Suprapubic skin (tissue), 4 donors: ENCODE measurements at regions not wholly inside any gene's neighbourhood (a gene's known extent, or its start where the extent isn't known, plus 50 kb on each side); places are given as distances from the start of the nearest gene placed in this dataset.

Source experiments
- EP300 ChIP-seq: sonication (generic); formaldehyde crosslinking; IDR thresholded peaks from one replicate; pipeline ENCODE4 v1.6.1; 2017; ENCODE audit warnings: antibody characterized with exemption
- POLR2A ChIP-seq, 2 donors: fragments of 450-650 bp; IDR thresholded peaks; one replicate each; pipeline ENCODE4 v1.6.1; 2017; ENCODE audit warnings: antibody characterized with exemption in 2 of 2, mild to moderate bottlenecking in 2 of 2, moderate library complexity in 2 of 2
- POLR2AphosphoS5 ChIP-seq, 3 donors: sonication (generic); formaldehyde crosslinking; IDR thresholded peaks; one replicate each; pipeline ENCODE4 v1.6.1; 2017; ENCODE audit warnings: antibody characterized with exemption in 3 of 3
- TF ChIP-seq, protein P1 (sequence below), 2 donors: fragments of 200-600 bp in 1 of 2; fragments of 450-650 bp in 1 of 2; sonication (generic) in 1 of 2; IDR thresholded peaks; one replicate each; pipeline ENCODE4 v1.5.1; 2016 to 2019; ENCODE audit warnings: antibody characterized with exemption in 2 of 2, mild to moderate bottlenecking in 1 of 2, moderate library complexity in 1 of 2

DNA sequence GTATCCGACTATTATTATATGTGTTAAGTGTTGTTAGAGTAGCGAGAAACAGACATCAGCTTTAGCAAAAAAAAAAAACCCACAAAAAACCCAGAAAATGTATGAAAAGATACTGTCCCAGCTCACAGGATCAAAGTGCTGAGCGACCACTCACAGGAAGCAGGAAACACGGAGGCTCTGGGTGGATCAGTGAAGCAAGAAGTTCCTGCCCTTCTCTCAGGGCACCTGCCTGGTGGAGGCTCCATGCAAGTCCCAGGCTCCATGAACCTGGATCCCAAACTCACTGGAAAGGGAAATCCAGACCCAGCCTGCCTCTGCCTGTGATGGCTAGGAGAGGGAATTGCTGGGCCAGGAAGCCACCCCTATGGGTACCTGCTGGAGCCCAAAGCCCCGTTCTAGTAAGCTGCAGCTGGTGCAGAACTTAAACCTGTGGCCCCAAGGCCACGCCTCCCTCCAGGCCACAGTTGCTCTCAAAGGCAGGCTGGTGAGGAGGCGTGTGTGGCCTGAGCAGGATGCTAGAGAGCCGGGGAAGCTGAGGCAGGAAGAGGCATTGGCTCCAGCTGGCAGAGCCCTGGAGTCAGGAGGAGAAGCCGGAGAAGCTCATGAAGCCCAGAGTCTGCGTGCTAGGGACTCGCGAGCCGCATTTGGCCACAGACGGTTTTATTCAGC lies 63.5 kb upstream of the TAF1B start:
- TF ChIP-seq POLR2A (IDR thresholded peaks at IDR 0.05) (no peak), POLR2AphosphoS5 (IDR thresholded peaks at IDR 0.05) (no peak), EP300 (no peak)
- TF ChIP-seq, protein P1, sequence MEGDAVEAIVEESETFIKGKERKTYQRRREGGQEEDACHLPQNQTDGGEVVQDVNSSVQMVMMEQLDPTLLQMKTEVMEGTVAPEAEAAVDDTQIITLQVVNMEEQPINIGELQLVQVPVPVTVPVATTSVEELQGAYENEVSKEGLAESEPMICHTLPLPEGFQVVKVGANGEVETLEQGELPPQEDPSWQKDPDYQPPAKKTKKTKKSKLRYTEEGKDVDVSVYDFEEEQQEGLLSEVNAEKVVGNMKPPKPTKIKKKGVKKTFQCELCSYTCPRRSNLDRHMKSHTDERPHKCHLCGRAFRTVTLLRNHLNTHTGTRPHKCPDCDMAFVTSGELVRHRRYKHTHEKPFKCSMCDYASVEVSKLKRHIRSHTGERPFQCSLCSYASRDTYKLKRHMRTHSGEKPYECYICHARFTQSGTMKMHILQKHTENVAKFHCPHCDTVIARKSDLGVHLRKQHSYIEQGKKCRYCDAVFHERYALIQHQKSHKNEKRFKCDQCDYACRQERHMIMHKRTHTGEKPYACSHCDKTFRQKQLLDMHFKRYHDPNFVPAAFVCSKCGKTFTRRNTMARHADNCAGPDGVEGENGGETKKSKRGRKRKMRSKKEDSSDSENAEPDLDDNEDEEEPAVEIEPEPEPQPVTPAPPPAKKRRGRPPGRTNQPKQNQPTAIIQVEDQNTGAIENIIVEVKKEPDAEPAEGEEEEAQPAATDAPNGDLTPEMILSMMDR (IDR thresholded peaks at IDR 0.05), result no peak
